NCI-H82 treated with DMSO at 0.1 percent for 48 hours (cell line): ENCODE measurements at regions not wholly inside any gene's neighbourhood (a gene's known extent, or its start where the extent isn't known, plus 50 kb on each side); places are given as distances from the start of the nearest gene placed in this dataset.
"Not testable (repeated sequence)": the region's sequence is repeated elsewhere in the genome, so short reads cannot be mapped to it uniquely, and the experiment has no call there.

ENCODE experiments used
- DNase-seq: peaks from one replicate; lab custom pipeline; 2025; ENCODE audit not compliant: unreplicated experiment; lab: John Stamatoyannopoulos, UW

DNA sequence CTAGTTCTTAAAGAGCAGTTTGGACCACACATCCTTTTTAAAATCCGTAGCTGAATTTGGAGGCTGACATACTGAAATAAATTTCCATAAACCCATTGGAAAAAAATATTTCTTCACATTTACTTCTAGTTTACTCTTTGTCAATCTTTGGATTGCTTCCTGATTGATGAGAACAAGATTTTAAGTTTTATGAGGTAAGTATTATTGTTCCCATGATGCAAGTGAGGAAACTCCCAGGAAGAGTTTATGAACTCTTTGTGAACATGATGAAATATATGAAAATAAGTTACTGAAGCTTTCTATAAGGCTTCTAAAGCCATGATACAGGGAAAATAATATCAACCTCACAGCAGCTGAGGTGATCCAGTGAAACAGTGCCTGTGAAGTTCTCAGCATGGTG, 320.0 kb downstream of the GJA1 start:
- no peak for DNase-seq

DNA sequence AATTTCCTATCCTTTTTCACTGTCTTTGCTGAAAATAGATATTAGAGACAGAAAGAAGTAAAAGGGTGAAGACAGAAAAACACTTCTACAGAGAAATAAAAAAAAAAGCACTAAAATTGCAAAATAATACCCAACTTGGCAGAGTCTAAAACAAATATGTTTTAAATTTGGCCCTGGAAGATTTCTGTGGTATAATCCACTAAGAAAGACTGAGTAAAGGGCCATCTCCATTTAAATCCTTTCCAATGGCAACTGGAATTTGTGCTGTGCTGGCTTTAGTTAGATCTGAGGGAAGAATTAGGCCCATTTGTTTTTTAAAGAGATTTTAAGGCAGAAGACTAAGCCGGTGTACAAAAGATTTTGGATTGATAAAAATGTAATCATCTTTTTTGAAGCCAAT, 321.2 kb downstream of the GJA1 start:
- DNase-seq = no peak

DNA sequence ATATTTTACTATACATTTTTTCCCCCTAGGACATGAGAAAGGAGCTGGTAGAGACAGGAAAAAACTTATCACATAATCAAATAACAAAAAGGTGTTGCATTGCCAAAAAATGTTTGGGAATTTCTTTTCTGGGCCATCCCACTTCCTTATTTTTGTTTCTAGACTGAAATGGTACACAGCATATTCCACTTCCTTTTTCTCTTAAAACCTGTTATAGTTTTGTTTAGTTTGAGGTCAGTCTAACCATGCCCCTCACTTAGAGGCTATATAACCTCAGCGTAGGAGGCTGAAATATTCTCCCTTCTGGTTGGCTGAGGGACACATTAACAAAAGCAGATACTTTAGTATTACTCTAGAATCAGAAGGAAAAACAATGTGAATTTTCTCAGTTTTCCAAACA, 323.9 kb downstream of the GJA1 start:
- no peak for DNase-seq

DNA sequence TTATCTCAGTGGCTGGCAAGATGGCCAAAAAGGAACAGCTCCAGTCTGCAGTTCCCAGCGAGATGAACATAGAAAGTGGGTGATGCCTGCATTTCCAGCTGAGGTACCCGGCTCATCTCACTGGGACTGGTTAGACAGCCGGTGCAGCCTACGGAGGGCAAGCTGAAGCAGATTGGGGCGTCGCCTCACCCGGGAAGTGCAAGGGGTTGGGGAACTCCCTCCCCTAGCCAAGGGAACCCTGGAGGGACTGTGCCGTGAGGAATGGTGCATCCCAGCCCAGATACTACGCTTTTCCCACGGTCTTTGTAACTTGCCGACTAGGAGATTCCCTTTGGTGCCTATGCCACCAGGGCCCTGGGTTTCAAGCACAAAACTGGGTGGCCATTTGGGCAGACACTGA, 324.7 kb downstream of the GJA1 start:
- no peak for DNase-seq

DNA sequence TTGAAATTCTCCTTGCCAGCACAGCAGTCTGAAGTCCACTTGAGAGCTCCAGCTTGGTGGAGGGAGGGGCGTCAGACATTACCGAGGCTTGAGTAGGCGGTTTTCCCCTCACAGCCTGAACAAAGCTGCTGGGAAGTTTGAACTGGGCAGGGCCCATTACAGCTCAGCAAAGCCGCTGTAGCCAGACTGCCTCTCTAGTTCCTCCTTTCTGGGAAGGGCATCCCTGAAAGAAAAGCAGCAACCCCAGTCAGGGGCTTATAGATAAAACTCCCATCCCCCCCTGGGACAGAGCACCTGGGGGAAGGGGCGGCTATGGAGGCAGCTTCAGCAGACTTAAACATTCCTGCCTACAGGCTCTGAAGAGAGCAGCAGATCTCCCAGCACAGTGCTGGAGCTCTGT, 325.3 kb downstream of the GJA1 start:
- DNase-seq = no peak

DNA sequence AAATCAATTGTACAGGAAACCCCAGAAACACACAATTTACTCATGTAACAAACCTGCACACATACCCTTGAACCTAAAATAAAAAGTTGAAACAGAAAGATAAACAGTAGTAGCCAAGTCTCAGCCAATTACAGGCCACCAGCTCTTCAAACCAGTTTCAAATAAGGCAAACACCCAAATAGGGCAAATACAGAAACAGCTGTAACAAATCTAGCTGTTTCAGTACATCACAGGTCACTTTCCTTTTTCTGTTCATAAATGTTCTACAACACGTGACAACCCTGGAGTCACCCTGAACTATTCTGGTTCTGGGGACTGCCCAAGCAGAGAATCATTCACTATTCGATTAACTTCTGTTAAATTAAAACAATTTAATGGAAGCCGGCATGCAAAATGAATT, 329.0 kb downstream of the GJA1 start:
- no peak for DNase-seq

DNA sequence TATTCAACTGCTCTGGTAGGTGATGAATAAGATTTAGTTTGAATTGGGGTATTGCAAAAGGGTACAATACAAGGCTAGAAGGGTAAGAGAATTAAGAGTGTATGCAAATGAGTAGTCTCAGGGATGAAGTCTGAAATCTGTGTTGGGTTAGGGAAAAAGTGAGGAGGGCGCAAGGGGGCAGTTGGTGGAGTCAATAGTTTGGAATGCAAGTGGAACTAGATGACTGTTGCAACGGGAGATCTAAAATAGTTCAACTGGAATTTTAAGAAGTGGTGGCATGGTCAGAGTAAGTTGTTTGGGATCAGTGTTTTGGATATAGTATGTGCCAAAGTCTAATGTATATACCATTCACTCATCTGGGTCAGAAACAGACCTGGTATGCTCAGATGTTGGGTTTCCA, 329.6 kb downstream of the GJA1 start:
- no peak for DNase-seq

DNA sequence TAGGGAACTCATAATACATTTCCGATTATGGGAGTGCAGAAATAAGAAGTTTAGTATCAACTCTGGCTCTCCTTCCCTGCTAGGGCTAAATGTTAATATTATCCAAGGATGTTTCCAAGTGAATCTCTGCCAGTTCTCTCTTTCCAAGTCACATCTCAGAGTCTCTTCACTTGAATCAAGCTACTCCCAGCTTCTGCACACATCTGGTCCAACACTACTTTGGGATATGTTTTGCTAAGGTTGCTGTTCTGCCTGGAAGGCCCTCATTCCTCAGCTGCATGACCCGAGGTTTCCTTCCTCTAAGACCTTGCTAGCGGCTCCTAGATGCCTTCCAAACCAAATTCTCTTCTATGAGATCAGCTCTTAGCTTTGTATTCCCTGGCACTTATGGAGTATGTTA, 331.8 kb downstream of the GJA1 start:
- no peak for DNase-seq

DNA sequence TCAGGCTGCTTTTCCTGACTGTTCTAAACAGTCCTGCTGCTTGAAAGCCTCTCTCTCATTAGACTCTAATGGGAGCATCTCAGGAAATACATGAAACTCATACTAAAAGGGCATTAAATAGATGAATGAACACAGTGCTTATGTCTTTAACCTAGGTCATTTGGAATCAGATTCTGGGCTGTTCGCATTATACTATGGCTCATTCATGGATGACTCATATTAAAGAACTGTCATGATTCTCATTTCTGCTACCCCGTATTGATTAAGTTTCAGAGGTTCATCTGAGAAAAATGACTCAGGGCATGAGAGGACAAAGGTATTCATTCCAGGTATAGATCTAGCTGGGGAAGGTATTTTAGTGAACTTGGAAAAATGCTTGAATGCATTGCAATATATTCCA, 335.5 kb downstream of the GJA1 start:
- DNase-seq = no peak

DNA sequence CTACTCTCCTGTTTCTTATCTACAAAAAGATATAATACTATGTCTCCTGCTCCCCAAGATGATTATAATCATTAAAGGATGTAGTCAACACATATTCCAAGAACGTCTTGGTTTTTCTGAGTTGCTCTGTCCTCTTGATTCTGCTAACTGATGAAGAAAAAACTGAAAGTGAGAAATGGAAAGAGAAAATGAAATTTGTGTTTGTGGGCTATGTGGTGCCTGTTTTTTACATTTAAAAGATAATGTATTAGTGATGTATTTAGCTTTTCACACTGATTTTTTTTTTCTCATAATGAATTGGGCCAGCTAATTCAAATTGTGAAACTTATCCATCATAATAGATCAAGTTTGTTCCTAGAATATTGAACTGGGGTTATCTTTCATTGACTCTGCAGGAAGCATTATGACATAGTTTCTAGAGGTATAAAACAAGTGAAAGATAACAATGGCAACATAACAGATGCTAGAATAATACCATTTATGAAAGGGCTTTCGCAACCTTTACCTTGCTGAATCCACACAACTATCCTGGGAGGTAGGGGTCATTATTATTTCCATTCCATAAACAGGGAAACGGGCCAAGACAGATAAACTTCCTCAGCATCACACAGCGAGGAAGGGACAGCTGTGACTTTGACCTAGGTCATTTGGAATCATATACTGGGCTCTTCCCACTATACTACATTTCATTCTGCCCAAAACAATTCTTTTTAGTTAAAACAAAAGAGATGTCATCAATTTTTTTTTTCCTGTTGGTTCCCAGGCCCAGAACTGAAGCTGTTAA, 336.7 kb downstream of the GJA1 start:
- DNase-seq = no peak

DNA sequence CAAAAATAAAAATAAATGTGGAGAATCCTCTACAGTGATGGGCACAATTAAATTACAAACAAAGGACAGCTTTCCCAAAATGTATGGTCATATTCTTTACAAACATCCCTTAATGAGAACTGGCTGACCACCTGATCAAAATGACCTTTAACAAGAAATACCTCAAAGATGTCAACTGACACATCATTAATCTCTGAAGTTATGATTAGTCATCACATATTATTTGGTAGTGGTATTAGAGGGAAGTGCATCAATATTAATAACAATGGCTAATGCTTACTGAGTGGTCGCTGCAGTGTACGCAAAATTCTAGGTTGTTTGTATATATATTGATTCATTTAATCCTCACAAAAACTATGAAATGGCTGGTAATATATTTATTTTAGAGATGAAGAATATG, 340.6 kb downstream of the GJA1 start:
- no peak for DNase-seq

DNA sequence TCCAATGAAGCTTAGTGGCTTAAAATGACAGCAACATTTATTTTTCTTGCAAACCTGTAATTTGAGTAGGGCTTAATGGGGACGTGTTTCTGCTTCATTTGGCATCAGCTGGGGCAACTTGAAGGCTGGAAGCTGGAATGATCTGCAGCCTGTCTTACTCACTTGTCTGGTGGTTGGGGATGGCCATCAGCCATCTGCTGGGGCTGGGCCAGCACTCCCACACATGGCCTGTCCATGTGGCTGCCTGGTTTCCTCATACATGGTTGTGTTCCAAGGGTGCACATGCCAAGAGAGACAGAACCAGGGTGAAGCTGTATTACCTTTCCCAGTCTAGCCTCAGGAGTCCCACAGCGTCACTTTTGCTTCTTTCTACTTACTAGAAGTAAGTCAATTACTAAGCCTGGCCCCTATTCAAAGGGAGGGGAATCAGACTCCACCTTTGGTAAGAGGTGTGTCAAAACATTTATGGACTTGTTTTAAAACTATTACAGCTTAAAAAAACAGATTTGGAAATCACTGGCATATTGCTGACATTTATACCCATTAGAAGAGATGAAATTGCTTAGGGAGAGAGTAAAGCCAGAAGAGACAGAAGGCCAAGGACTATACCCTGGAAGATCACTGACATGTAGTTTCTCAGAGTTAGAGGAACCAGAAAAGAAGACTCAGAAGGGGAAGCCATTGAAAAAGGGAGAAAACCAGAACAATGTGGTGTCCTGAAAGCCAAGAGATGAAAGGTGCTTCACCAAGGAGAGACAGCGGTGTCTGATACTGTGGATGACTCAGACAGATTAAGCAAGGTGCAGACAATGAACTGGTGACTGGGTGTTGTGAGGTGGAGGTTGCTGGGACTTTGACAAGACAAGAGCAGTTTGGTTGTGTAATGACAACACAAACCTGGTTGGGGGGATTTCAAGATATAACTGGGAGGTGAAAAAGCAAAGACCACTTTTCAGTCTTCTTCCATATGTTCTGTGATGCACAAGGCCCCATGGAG, 345.2 kb downstream of the GJA1 start:
- DNase-seq = peak; percentile 40

DNA sequence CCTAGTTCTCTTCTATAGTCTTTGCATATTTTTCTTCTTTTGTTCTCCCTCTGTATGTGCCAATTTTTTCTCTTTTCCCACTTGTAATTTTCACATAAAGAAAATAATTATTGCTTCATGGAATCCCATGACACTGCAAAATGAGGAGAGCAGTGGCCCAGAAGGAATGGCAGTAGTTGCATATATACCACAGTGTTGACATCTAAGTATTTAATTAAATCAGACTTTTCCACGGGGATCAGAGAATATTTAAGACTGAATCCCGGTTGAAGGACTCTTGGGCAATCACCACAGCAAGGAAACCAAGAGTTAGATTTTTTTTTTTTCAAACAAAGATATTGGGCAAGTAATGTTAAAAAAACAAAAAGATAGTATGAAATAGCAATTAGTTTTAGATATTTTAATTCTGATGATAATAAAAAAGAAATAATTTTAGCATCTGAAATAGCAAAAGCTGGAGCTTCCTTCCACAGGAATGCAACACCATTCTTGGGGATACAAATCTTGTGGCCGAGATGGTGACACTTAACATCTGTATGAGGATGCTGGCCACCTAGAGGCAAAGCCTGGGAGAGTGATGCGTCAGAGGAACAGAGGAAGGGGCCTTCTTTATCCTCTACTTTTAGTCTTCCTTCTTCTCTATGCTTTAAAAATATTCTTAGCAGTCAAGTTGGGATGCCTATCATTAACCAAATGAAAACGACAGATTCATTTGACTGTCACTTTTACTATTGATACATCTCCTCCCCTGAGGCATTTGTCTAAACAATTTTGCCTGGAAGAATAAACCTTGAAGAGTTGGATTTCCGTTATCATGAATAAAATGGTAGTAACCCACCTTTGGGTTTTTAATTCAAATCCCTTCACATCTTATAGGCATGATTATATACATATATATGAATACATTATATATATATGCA, 356.2 kb downstream of the GJA1 start:
- DNase-seq = no peak

DNA sequence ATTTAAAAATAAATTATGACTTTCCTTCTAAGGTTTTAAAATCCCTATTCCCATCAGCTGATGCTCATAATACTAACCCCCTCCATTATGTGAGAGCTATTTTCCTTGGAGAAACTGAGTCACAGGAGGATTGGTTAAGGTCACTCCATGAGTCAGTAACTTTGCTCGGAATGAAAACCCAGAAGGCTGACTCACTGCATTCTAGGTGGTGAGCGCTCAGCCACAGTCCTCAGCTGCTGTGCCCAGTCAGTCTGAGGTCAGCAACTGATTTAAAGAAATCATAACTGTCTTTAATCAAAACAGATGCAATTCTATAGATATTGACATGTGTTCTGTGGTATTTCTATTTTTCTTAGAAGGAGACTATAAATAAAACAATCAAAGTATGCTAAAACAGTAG, 359.2 kb downstream of the GJA1 start:
- no peak for DNase-seq

DNA sequence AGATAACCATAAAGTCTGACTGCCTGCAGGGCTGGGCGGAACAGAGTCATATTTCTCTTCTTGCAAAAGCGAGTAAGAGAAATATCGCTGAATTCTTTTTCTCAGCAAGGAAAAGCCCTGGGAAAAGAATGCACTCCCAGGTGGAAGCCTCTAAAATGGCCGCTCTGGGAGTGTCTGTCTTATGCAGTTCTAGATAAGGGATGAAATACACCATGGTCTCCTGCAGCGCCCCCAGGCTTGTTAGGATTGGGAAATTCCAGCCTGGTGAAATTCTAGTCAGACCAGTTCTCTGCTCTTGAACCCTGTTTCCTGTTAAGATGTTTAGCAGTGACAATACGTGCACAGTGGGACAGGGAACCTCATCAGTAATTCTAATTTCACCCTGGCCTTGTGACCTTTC, 362.2 kb downstream of the GJA1 start:
- DNase-seq = not testable (repeated sequence)

DNA sequence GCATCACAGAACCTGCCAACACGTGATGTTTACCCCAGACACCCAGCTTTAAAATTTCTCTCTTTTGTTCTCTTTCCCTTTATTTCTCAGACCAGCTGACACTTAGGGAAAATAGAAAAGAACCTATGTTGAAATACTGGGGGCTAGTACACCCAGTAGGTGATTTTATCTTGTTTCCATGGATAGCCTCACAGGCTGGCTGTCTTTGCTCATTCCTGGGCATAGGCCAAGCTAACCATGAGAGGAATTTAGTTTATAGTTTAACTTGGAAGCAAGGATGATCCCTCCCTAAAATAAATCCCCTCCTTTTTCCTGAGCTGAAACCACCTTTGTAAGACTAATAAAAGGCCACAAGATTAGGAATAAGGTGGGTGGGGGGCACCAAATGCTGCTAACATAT, 362.7 kb downstream of the GJA1 start:
- not testable (repeated sequence) for DNase-seq

DNA sequence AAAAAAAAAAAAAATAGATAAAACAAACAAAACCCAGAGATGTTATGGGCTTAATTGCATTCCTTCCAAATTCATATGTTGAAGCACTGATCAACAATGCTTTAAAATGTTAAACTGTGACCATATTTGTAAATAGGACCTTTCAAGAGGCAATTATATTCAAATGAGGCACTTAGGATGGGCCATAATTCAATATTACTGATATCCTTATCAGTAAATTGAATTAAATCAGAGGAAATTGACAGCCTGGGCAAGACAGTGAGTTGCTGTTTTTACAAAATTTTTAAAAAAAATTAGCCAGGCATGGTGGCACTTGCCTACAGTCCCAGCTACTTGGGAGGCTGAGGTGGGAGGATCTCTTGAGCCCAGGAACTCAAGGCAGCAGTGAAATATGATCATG, 364.1 kb downstream of the GJA1 start:
- no peak for DNase-seq

DNA sequence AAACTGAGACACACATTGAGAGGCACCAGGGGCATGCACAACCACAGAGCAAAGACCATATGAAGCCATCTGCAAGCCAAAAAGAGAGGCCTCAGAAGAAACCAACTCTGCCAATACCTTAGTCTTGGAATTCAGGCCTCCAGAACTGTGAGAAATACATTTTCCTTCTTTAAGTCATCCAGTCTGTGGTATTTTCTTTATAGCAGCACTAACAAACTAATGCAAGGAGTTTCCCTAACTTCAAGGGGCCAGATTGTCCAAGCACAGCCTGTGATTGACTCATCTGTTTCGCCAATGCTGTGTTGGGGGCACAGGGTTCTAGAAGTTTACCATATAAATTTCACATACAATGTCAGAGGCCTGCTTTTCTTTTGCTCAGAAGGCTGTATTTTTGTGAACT, 364.6 kb downstream of the GJA1 start:
- no peak for DNase-seq

DNA sequence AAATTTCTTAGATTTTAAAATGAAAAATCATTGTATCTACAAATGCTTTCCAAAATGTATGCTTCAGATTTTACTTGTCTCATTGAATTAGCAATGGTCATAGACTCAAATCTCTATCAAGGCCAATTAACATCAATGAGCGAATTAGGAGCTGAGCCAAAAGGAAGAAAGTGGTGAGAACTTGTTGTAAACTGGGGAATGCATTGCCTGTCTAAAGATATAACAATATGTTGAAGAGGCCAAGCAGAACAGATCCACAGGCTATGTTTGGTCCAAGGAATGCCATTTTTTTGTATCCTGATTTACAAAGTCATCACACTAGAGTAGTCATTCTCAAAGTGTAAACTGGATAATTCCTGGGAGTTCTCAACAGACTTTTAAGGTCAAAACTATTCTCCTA, 370.7 kb downstream of the GJA1 start:
- no peak for DNase-seq

DNA sequence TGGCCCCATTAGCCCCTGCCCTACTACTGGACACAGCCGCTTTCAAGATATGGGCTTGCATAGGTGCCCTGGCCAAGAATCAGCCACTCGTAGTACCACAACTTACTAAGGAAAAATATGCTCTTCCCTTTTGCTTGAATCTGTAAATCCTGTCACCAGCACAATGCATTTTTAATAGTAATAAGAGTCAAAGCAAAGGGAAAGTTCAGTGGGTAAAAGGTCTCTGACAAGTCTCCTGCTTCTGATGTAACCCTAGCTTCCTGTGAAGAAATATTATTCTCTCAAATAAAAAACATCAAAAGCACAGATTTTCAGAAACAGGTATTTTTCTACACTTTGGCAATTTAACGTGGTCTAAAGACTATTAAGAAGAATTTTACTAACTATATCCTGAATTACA, 373.8 kb downstream of the GJA1 start:
- DNase-seq = no peak
